Thyroid gland (tissue), 4 donors: ENCODE measurements at regions not wholly inside any gene's neighbourhood (a gene's known extent, or its start where the extent isn't known, plus 50 kb on each side); places are given as distances from the start of the nearest gene placed in this dataset.
"Not testable (repeated sequence)": the region's sequence is repeated elsewhere in the genome, so short reads cannot be mapped to it uniquely, and the experiment has no call there.

Experiments used
- DNase-seq, 2 donors: peaks; one replicate each; pipeline ENCODE4 v3.0.0-alpha.2; 2019
- H3K27ac ChIP-seq, 3 donors: fragments of 200-600 bp; sonication (generic); 1 replicate in 2 of 3; 2 replicates in 1 of 3; pipeline ENCODE4 v1.5.1; 2016 to 2019; ENCODE audit warnings: mild to moderate bottlenecking in 1 of 3, moderate library complexity in 1 of 3
- H3K27me3 ChIP-seq: fragments of 200-600 bp; sonication (generic); one replicate; pipeline ENCODE4 v1.5.1; 2019
- H3K36me3 ChIP-seq, 2 donors: fragments of 200-600 bp; sonication (generic); one replicate each; pipeline ENCODE4 v1.5.1; 2016 to 2019
- H3K4me1 ChIP-seq, 2 donors: fragments of 200-600 bp; sonication (generic); one replicate each; pipeline ENCODE4 v1.5.1; 2017 to 2019
- H3K4me3 ChIP-seq, 3 donors: fragments of 200-600 bp; sonication (generic); replicated peaks in 1 of 3; 1 replicate in 2 of 3; 2 replicates in 1 of 3; pipeline ENCODE4 v1.5.1; 2016; ENCODE audit warnings: mild to moderate bottlenecking in 1 of 3
- H3K9me3 ChIP-seq: fragments of 200-600 bp; sonication (generic); one replicate; pipeline ENCODE4 v1.5.1; 2017
- POLR2A ChIP-seq, 2 donors: fragments of 450-650 bp; IDR thresholded peaks; one replicate each; pipeline ENCODE4 v1.6.1; 2017; ENCODE audit warnings: antibody characterized with exemption in 2 of 2, mild to moderate bottlenecking in 2 of 2, moderate library complexity in 1 of 2
- WGBS, 2 donors: methylation state at CpG; one replicate each; pipeline ENCODE4 v1.1.5; 2017; 5-methylcytosine and 5-hydroxymethylcytosine counted together
- intact Hi-C: fragments of 100-400 bp; cut with DNase I; formaldehyde crosslinking; loops from one replicate; pipeline ENCODE4 v1.15.1; 2023
- TF ChIP-seq, protein P1 (sequence below), 6 experiments: fragments of 200-600 bp in 3 of 6; fragments of 450-650 bp in 3 of 6; sonication (generic) in 3 of 6; IDR thresholded peaks; one replicate each; pipeline ENCODE4 v1.5.1; 2016 to 2019; ENCODE audit warnings: antibody characterized with exemption in 6 of 6, mild to moderate bottlenecking in 2 of 6, inconsistent platforms in 1 of 6, moderate library complexity in 1 of 6

DNA sequence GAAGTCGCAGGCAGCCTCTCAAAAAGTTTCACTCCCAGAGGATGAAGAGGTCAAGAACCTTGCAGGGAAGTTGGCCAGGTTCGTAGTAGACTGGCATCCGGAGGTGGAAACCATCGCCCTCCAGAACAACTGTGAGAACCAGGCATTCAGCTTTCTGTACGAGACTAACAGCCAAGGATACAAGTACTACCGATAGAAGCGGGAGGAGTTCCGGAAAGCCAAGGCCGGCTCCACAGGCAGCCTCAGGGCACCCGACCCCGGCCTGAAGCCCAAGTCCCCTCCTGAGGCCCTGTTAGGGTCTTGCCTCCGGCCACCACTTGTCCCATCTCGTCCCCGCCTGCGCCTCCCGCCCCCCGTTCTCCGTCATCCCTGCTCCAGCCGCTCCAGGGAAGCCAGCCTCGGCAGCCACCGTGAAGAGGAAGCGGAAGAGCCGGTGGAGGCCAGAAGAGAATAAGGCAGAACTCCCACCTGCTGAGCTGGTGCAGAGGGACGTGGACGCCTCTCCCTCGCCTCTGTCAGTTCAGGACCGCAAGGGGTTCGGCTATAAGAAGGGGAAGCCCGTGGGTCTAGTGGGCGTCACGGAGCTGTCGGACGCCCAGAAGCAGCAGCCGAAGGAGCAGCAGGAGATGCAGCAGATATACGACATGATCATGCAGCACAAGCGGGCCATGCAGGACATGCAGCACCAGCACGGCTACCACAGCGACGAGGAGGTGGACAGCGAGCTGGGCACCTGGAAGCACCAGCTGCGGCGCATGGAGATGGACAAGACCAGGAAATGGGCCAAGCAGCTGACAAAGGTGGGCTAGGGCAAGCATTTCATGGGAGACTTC is 366.8 kb upstream of the ATXN7L3B start:
- intact Hi-C loops, result no loop called here
- 94 to 96% methylated on average over 42 of the region's 42 CpGs for WGBS, 2 donors
- no peak overlapping the region for H3K4me3 ChIP-seq
- no peaks in the 10 kb centered on the region for H3K27me3 ChIP-seq
- H3K36me3 ChIP-seq, result no peaks in the 10 kb centered on the region
- TF ChIP-seq, protein P1, sequence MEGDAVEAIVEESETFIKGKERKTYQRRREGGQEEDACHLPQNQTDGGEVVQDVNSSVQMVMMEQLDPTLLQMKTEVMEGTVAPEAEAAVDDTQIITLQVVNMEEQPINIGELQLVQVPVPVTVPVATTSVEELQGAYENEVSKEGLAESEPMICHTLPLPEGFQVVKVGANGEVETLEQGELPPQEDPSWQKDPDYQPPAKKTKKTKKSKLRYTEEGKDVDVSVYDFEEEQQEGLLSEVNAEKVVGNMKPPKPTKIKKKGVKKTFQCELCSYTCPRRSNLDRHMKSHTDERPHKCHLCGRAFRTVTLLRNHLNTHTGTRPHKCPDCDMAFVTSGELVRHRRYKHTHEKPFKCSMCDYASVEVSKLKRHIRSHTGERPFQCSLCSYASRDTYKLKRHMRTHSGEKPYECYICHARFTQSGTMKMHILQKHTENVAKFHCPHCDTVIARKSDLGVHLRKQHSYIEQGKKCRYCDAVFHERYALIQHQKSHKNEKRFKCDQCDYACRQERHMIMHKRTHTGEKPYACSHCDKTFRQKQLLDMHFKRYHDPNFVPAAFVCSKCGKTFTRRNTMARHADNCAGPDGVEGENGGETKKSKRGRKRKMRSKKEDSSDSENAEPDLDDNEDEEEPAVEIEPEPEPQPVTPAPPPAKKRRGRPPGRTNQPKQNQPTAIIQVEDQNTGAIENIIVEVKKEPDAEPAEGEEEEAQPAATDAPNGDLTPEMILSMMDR (IDR thresholded peaks at IDR 0.05), result no peak
- TF ChIP-seq POLR2A (IDR thresholded peaks at IDR 0.05), result no peak
- DNase-seq, result no peak
- no peaks in the 10 kb centered on the region for H3K9me3 ChIP-seq
- no peak overlapping the region for H3K27ac ChIP-seq
- no peaks in the 10 kb centered on the region for H3K4me1 ChIP-seq

DNA sequence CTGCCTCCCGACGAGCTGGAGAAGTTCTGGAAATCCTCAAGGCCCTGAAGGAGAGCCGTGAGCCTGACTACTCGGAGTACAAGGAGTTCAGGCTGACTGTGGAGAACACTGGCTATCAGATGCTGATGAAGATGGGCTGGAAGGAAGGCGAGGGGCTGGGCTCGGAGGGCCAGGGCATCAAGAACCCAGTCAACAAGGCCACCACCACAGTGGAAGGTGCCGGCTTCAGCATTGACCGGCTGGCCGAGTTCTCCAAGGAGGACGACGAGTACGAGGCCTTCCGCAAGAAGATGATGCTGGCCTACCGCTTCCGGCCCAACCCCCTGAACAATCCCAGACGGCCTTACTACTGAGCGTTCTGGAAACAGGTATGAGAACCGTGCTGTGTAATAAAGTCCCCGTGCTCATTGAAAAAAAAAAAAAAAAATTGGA is 366.1 kb upstream of the ATXN7L3B start:
- no peaks in the 10 kb centered on the region for H3K4me1 ChIP-seq
- H3K9me3 ChIP-seq, result no peaks in the 10 kb centered on the region
- no peaks in the 10 kb centered on the region for H3K27me3 ChIP-seq
- WGBS, 2 donors, result 94 to 95% methylated on average over 19 of the region's 19 CpGs
- DNase-seq, result no peak
- TF ChIP-seq, protein P1 (IDR thresholded peaks at IDR 0.05), result no peak
- TF ChIP-seq POLR2A (IDR thresholded peaks at IDR 0.05), result no peak
- intact Hi-C loops, result no loop called here
- H3K4me3 ChIP-seq, result no peak overlapping the region
- no peaks in the 10 kb centered on the region for H3K36me3 ChIP-seq
- H3K27ac ChIP-seq, result no peak overlapping the region

DNA sequence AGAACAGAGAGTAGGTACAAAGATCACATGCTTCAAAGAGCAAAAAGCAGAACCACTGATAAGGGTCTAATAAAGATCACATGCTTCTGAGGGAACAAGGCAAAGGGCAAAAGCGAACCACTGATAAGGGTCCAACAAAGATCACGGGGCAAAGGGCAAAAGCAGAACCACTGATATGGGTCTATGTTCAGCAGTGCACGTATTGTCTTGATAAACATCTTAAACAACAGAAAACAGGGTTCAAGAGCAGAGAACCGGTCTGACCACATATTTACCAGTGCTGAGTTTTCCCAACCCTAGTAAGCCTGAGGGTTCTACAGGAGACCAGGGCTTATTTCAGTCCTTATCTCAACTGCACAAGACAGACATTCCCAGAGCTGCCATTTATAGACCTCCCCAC is 362.7 kb upstream of the ATXN7L3B start:
- H3K4me1 ChIP-seq, intact Hi-C loops, H3K27ac ChIP-seq, H3K36me3 ChIP-seq, H3K9me3 ChIP-seq, H3K27me3 ChIP-seq, H3K4me3 ChIP-seq, DNase-seq: not testable (repeated sequence)
- 77 to 78% methylated on average over 4 of the region's 4 CpGs for WGBS, 2 donors

DNA sequence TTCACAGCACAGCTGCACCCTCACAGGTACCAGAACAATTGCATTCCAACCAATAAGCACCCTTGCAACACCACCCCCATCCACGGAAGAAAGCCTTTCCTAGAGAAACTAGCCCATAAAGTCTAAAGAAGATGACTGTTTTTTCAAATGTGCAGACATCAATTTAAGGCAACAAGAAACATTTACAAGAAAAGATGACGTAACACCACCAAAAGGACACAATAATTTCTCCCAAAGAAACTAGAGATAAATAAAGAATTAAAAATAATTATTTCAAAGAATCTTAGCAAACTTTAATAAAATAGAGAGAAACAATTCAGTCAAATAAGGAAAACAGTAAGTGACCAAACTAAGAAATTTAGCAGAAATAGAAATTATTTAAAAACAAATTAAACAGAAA is 352.3 kb upstream of the ATXN7L3B start:
- H3K36me3 ChIP-seq, result no peaks in the 10 kb centered on the region
- no peak overlapping the region for H3K27ac ChIP-seq
- no peaks in the 10 kb centered on the region for H3K4me1 ChIP-seq
- TF ChIP-seq, protein P1 (IDR thresholded peaks at IDR 0.05), result no peak
- TF ChIP-seq POLR2A (IDR thresholded peaks at IDR 0.05), result no peak
- no peaks in the 10 kb centered on the region for H3K27me3 ChIP-seq
- WGBS, 2 donors, result 54 to 60% methylated on average over 2 of the region's 2 CpGs
- no peaks in the 10 kb centered on the region for H3K9me3 ChIP-seq
- H3K4me3 ChIP-seq, result no peak overlapping the region
- DNase-seq, result no peak
- intact Hi-C loops, result no loop called here

DNA sequence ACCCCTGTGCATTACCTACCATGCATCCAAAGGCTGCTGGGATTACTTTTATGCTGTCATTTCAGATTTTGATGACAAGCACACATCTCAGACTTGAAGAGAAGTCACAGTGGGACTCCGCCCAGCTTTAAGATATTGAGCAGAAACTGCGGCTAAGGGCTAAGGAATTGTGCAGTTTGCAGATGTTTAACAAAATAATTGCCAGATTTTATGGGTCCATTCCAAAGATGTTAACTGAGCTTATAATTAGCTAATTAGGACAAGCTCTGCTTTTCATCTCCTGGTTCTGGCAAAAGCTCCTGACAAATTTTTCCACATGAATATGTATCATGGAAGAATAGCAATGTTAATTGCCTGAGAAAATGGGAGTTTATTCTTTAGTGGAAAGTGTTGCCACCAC is 344.4 kb upstream of the ATXN7L3B start:
- DNase-seq, result no peak
- 81 to 82% methylated on average over 2 of the region's 2 CpGs for WGBS, 2 donors
- TF ChIP-seq POLR2A (IDR thresholded peaks at IDR 0.05), result no peak
- TF ChIP-seq, protein P1 (IDR thresholded peaks at IDR 0.05), result no peak
- H3K36me3 ChIP-seq, result no peaks in the 10 kb centered on the region
- no peaks in the 10 kb centered on the region for H3K27me3 ChIP-seq
- intact Hi-C loops, result no loop called here
- no peak overlapping the region for H3K4me3 ChIP-seq
- H3K9me3 ChIP-seq, result no peaks in the 10 kb centered on the region
- H3K27ac ChIP-seq, result no peak overlapping the region
- H3K4me1 ChIP-seq, result no peaks in the 10 kb centered on the region
